Type B pancreatic cell (in vitro differentiated cells): ENCODE measurements at regions not wholly inside any gene's neighbourhood (a gene's known extent, or its start where the extent isn't known, plus 50 kb on each side); places are given as distances from the start of the nearest gene placed in this dataset.

Source experiments
- DNase-seq: peaks from one replicate; pipeline ENCODE4 v3.0.0; 2021; ENCODE audit warnings: mixed read lengths; ENCODE audit not compliant: unreplicated experiment; ENCODE audit errors: extremely low spot score
- H3K27ac Mint-ChIP-seq: 2 replicates; pipeline ENCODE4 v1.8.0; 2021; ENCODE audit warnings: mild to moderate bottlenecking, mixed read lengths
- H3K27me3 Mint-ChIP-seq: 2 replicates; pipeline ENCODE4 v1.8.0; 2021; ENCODE audit warnings: mixed read lengths
- H3K36me3 Mint-ChIP-seq: 2 replicates; pipeline ENCODE4 v1.8.0; 2021; ENCODE audit warnings: mixed read lengths
- H3K4me1 Mint-ChIP-seq: one replicate; pipeline ENCODE4 v1.8.0; 2021; ENCODE audit warnings: mixed read lengths; ENCODE audit not compliant: unreplicated experiment
- H3K4me3 Mint-ChIP-seq: 2 replicates; pipeline ENCODE4 v1.8.0; 2021; ENCODE audit warnings: mild to moderate bottlenecking, mixed read lengths
- H3K9me3 Mint-ChIP-seq: 2 replicates; pipeline ENCODE4 v1.8.0; 2021; ENCODE audit warnings: mixed read lengths
- CTCF ChIP-seq: fragments of 200-600 bp; sonication (generic); conservative IDR thresholded peaks from 2 replicates; pipeline ENCODE4 v1.5.0; 2021; ENCODE audit warnings: antibody characterized with exemption, mild to moderate bottlenecking

GRCh38 chr13:18946738-18947137 is 234.9 kb downstream of the TUBA3C start:
- Mint-ChIP-seq H3K9me3 (no peaks in the 10 kb centered on the region), H3K4me1 (no peaks in the 10 kb centered on the region), H3K27me3 (no peaks in the 10 kb centered on the region), H3K4me3 (no peak overlapping the region), H3K27ac (no peak overlapping the region), H3K36me3 (no peaks in the 10 kb centered on the region)
- no peak for DNase-seq
- TF ChIP-seq CTCF, result no peak

- TF ChIP-seq CTCF, result no peak
- no peaks in the 10 kb centered on the region for H3K4me1 Mint-ChIP-seq
- no peaks in the 10 kb centered on the region for H3K36me3 Mint-ChIP-seq
- H3K9me3 Mint-ChIP-seq, result no peaks in the 10 kb centered on the region
- H3K27me3 Mint-ChIP-seq, result no peaks in the 10 kb centered on the region
- peak; percentile 69 for DNase-seq
- H3K27ac Mint-ChIP-seq, result no peak overlapping the region
- no peak overlapping the region for H3K4me3 Mint-ChIP-seq
Measured at GRCh38 chr13:18944501-18945068, 237.0 kb downstream of the TUBA3C start.

GRCh38 chr13:18943721-18944391 is 237.8 kb downstream of the TUBA3C start:
- Mint-ChIP-seq H3K27me3 (no peaks in the 10 kb centered on the region), H3K9me3 (no peaks in the 10 kb centered on the region), H3K36me3 (no peaks in the 10 kb centered on the region), H3K4me1 (no peaks in the 10 kb centered on the region), H3K27ac (no peak overlapping the region), H3K4me3 (no peak overlapping the region)
- DNase-seq, result no peak
- no peak for TF ChIP-seq CTCF

- no peak for DNase-seq
- H3K27me3 Mint-ChIP-seq, result no peaks in the 10 kb centered on the region
Measured at GRCh38 chr13:18943273-18943672, 238.4 kb downstream of the TUBA3C start.

GRCh38 chr13:18936104-18936503 is 245.5 kb downstream of the TUBA3C start:
- Mint-ChIP-seq H3K4me1 (no peaks in the 10 kb centered on the region), H3K9me3 (peaks cover 15% of the 10 kb centered on the region), H3K27ac (no peak overlapping the region), H3K4me3 (no peak overlapping the region), H3K36me3 (no peaks in the 10 kb centered on the region), H3K27me3 (no peaks in the 10 kb centered on the region)
- DNase-seq, result no peak
- no peak for TF ChIP-seq CTCF

More at GRCh38 chr13:18943273-18943672, 238.4 kb downstream of the TUBA3C start:
- no peak overlapping the region for H3K4me3 Mint-ChIP-seq
- TF ChIP-seq CTCF, result no peak
- no peaks in the 10 kb centered on the region for H3K36me3 Mint-ChIP-seq
- no peak overlapping the region for H3K27ac Mint-ChIP-seq
- H3K9me3 Mint-ChIP-seq, result peaks cover under 1% of the 10 kb centered on the region
- no peaks in the 10 kb centered on the region for H3K4me1 Mint-ChIP-seq
